GM12891 (cell line): ENCODE measurements at regions not wholly inside any gene's neighbourhood (a gene's known extent, or its start where the extent isn't known, plus 50 kb on each side); places are given as distances from the start of the nearest gene placed in this dataset.

Experiments used
- PAX5 ChIP-seq: IDR thresholded peaks from 2 replicates; pipeline ENCODE4 v1.6.1; 2011; ENCODE audit warnings: low read length, moderate library complexity, mild to moderate bottlenecking; ENCODE audit not compliant: insufficient read depth, severe bottlenecking
- POLR2A ChIP-seq: IDR thresholded peaks from 2 replicates; pipeline ENCODE4 v1.6.1; 2011; ENCODE audit warnings: low read depth, low read length, control low read depth
- POLR2AphosphoS5 ChIP-seq: IDR thresholded peaks from 2 replicates; pipeline ENCODE4 v1.6.1; 2011; ENCODE audit warnings: low read depth, low read length, control low read depth
- POU2F2 ChIP-seq: IDR thresholded peaks from 2 replicates; pipeline ENCODE4 v1.6.1; 2011; ENCODE audit warnings: low read depth, mild to moderate bottlenecking, control low read depth, low read length, moderate library complexity
- SPI1 ChIP-seq: IDR thresholded peaks from 2 replicates; pipeline ENCODE4 v1.6.1; 2011; ENCODE audit warnings: low read depth, low read length, control low read depth
- TAF1 ChIP-seq: IDR thresholded peaks from 2 replicates; pipeline ENCODE4 v1.6.1; 2011; ENCODE audit warnings: low read depth, low read length, control low read depth

DNA sequence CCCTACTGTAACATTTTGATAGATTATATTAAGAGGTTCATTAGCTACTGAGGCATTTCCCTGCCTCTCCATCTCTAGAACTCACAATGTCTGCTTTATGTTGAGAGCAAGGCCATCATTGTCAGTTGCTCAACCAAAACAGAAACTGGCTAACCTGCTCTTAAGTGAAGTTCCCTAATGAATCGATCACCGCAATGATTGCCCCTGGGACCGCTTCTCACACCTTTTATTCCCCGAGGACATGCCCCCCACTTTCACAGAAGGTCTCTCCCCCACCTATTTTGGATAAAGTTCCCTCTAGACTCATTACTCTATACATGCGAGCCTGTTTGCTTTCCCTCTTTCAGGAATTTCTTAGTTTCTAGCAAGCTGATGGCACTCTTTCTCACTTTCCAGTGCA is 108.8 kb downstream of the FAM217A start:
- TF ChIP-seq POLR2AphosphoS5 (no peak), POLR2A (no peak), TAF1 (no peak), POU2F2 (no peak), SPI1 (no peak), PAX5 (no peak)
